NB4 (cell line): ENCODE measurements at regions not wholly inside any gene's neighbourhood (a gene's known extent, or its start where the extent isn't known, plus 50 kb on each side); places are given as distances from the start of the nearest gene placed in this dataset.

Experiments
- CTCF ChIP-seq: IDR thresholded peaks from one replicate; pipeline ENCODE4 v1.5.1; 2012; ENCODE audit warnings: low read depth, low read length
- MYC ChIP-seq: IDR thresholded peaks from 2 replicates; pipeline ENCODE4 v1.6.1; 2011; ENCODE audit warnings: low read depth, low read length
- POLR2A ChIP-seq: IDR thresholded peaks from 2 replicates; pipeline ENCODE4 v1.6.1; 2011; ENCODE audit warnings: mild to moderate bottlenecking; ENCODE audit not compliant: insufficient read length; ENCODE audit errors: extremely low read depth

GRCh38 chr1:101587741-101588140 is 350.9 kb downstream of the S1PR1 start:
- no peak for TF ChIP-seq CTCF
- TF ChIP-seq POLR2A: no peak
- TF ChIP-seq MYC: no peak
